PC-9 (cell line): ENCODE measurements at regions not wholly inside any gene's neighbourhood (a gene's known extent, or its start where the extent isn't known, plus 50 kb on each side); places are given as distances from the start of the nearest gene placed in this dataset.

Experiments used
- CTCF ChIP-seq: fragments of 200-600 bp; sonication (generic); conservative IDR thresholded peaks from 2 replicates; pipeline ENCODE4 v1.6.1; 2017; ENCODE audit warnings: mixed run types, antibody characterized with exemption, mild to moderate bottlenecking, moderate library complexity
- EZH2 ChIP-seq: fragments of 200-600 bp; sonication (generic); IDR thresholded peaks from 2 replicates; pipeline ENCODE4 v1.8.0; 2017; ENCODE audit warnings: antibody characterized with exemption, low read depth

GRCh38 chr10:129120441-129120840, 346.6 kb upstream of the MGMT start:
- TF ChIP-seq CTCF (no peak), EZH2 (no peak)
